RPMI7951 (cell line): ENCODE measurements at regions not wholly inside any gene's neighbourhood (a gene's known extent, or its start where the extent isn't known, plus 50 kb on each side); places are given as distances from the start of the nearest gene placed in this dataset.

Experiments used
- DNase-seq: peaks from one replicate; pipeline ENCODE4 v3.0.0-alpha.2; 2012; ENCODE audit warnings: low read depth

- no peak for DNase-seq
Observed at GRCh38 chr5:12358371-12359090, 454.3 kb upstream of the CTNND2 start.

GRCh38 chr5:12357626-12358025 is 453.4 kb upstream of the CTNND2 start:
- no peak for DNase-seq

DNA sequence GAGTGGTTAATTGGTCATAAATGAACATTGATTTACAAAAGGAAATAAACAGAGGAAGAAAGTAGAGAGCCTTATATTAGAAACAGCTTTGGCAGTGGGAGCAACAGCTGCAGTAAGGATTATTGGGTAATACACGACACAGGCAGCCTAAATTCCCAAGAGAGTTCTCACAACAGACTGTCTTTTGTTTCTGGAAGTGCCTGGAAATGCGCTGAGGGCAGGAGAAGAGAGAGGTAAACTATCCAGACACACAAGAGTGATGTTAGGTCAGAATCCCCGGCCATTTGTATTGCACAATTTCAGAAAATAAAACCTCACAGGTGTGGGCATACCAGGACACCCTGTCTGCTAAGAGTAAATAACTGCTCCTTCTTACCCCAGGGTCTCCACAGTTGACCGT is 450.4 kb upstream of the CTNND2 start:
- DNase-seq, result no peak

DNA sequence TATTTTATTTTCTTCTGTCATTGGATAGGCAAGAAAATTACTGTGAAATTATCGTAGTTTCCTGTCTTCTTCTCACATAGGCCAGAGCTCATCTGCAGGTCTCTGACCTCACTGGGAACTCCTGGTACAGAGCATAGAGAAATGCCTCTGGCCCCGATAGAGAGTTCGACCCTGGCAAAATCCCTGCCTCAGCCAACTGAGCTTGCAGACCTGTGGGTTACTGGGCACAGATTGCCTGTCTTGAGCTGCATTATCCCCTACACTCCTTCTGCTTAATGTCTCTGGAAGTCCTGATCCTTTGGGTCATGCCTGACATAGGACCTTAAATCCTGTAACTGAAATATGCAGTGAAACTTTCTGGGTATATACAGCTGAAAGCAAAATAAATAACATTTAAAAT is 439.3 kb upstream of the CTNND2 start:
- no peak for DNase-seq

GRCh38 chr5:12335938-12336337 is 431.7 kb upstream of the CTNND2 start:
- DNase-seq, result no peak

DNA sequence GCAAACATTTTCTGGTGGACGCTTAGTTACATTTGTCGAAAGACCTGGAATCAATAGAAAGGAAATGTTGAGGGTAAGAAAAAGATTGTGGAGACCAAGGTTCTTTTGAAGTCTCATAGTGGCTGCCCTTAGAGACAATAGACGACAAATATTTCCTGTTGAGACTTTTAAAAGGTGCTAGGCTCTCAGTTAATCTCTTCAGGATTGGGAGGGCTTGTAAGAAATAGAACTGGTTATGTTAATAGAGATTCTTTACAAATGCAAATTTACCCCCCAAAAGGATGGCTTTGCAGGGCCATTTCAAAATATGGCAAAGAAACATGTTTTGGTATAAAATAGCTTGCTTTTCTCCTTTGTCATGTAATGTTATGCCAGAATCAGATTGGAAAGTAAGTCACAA is 428.2 kb upstream of the CTNND2 start:
- no peak for DNase-seq

DNA sequence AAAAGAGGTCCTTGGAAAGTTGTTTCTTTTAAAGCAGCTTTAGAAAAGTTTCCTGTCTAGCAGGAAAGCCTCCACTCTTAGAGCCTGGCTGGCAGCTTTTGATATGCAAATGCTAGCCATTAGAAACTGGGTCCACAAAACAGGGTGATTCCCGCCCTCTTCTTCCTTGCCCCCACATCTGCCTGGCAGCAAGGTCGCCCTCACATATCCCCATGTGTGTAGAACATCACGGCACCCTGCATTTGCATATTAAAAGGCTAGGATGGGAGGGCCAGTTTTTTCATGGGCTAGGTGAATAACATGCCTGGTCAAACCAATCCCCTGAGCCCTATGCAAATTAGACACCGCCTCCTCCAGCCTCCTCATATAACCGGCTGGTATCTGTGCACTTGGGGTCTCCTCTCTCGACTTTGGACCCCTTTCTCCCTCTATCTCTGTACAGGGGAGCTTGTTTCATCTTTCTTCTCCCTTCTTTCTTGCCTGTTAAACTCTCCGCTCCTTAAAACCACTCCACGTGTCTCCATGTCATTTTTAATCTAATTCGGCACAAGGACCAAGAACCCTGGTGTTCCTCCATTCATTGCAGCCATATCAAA is 426.8 kb upstream of the CTNND2 start:
- DNase-seq, result no peak

DNA sequence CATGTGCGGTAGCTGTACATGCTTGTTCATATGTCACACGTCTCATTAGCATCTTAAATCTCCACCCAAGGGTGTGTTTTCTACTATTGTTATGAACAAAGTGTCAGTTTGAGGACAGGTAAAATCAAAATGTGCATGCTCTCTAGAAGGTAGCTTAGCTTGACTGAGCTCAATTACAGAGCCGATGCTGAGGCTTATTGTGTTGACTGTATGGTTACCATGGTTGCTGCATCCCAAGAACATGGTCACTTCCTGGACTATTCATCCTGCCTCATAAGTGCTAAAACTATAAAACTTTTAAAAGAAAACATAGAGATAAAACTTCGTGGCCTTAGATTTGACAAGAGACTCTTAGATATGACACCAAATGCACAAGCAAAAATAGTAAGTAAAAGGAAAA is 426.1 kb upstream of the CTNND2 start:
- DNase-seq, result no peak

DNA sequence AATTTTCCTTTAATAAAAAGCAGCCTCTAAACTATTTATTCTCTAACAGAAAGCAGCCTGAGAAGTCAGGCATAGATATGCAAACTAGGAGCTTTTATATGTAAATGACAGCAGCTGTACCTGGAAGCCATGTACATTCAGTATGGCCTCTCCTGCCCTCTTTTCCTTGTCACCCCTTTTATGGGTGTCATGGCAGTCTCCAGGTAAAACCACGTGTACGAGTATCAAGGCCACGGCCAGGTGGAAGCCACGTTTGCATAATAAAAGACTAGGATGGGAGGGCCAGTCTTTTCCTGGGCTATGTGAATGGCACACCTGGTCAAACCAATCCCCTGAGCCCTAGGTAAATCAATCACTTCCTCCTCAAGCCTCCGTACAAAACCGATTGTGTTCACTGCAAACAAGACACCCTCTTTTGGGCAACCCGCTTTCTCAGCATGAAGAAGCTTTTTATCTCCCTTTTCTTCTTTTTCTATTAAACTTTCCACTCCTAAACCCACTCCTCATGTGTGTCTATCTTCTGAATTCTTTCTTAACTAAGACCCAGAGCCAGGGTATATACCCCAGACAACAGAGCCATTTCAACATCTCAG is 419.5 kb upstream of the CTNND2 start:
- no peak for DNase-seq

GRCh38 chr5:12322042-12322441 is 417.8 kb upstream of the CTNND2 start:
- DNase-seq, result peak; percentile 1

- DNase-seq, result no peak
Observed at GRCh38 chr5:12320331-12320730, 416.1 kb upstream of the CTNND2 start.

GRCh38 chr5:12316812-12317211 is 412.6 kb upstream of the CTNND2 start:
- DNase-seq, result no peak

DNA sequence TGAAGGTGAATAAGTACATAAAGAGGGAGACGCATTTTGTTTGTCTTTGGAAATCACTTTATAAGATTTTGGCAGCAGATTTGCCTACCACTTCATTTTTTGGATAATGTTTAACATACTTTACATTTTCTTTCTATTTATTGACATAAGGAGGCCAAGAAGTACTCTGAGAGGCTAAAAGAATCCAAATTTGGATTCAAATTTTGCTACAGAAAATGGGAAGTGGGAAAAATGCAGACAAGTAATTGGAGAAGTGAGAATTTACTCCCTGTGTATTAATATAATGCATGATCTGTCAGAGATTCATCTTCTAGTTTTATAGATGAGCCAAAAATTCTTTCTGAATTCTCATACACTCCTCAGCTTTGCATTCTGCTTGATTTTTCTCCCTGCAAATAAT is 411.2 kb upstream of the CTNND2 start:
- DNase-seq, result no peak

- DNase-seq, result no peak
Observed at GRCh38 chr5:12313602-12314001, 409.4 kb upstream of the CTNND2 start.

DNA sequence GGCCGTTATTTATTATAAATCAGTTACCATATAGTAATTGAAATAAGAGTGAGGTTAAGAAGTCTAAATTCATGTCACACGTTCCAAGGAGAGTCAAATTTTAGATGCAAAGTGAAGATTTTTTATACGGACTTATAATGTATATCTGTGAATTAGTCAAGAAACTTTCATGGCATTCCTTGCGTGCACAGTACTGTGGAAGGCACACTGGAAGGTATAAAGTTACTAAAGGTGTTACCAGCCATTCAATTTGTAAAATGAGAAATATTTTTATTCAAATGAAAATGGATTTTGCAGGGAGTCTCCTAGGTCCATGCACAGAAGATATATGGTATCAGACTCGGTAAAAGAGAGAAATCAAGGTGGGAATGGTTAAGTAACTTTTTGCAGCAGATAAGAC is 408.1 kb upstream of the CTNND2 start:
- DNase-seq, result no peak

GRCh38 chr5:12294151-12294550 is 389.9 kb upstream of the CTNND2 start:
- DNase-seq, result no peak

- DNase-seq, result peak; percentile 39
Observed at GRCh38 chr5:12292610-12293204, 388.5 kb upstream of the CTNND2 start.

GRCh38 chr5:12284604-12285003 is 380.4 kb upstream of the CTNND2 start:
- no peak for DNase-seq

GRCh38 chr5:12277504-12278192 is 373.4 kb upstream of the CTNND2 start:
- DNase-seq, result no peak

DNA sequence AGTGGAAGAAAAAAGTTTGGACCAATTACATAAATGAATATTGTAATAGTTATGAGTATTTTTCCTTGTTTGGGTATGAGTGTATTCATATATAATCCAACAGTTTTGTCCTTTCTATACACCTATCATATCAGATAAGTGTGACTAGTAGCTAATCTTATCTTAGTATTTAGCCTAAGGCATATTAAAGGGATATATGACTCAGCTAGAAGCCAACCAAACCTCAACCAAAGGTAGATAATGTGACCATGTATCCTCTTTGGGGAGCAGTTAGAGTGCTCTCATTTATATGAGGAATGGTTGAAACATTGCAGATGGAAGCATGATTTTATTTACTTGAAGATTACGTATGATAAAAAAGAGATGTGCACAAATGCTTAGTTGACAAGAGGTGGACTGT is 370.0 kb upstream of the CTNND2 start:
- no peak for DNase-seq

GRCh38 chr5:12272389-12272788 is 368.1 kb upstream of the CTNND2 start:
- DNase-seq, result peak; percentile 6

DNA sequence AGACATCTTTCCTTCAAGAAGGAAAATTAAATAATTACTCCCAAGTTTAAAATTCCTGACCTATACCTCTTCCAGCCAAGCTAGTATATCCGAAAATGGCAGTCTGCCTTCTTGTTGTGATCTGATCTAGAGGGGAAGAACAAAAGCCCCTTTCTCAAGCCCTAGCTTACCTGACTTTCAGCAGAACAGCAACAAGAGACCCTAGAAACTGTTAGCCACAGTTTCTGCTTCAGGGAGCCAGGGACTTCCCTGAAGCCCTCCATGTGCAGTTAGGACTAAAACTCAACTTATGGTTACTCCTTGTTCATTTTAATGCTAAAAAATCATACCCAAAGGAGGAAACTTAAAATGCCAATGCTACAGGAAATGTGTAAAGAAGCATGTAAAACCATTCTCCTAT is 366.7 kb upstream of the CTNND2 start:
- DNase-seq, result no peak

DNA sequence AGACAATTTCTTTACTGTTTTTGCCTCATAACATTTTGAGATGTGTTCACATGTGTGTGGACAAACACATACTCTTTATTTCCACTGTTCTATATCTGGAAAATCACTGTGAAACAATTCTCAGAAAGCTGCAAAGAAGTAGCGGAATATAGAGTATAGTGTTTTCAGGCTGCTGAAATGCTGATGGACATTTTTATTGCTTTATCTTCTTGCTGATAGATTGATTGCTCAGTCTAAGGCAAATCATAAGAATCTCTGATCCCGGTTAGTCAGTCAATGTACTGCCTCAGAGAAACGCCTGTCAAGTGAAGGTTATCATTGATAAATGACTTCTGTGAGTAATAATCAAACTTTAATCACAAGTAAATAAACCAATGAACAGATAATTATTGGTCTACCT is 364.9 kb upstream of the CTNND2 start:
- no peak for DNase-seq
